Panc1 (cell line): ENCODE measurements at regions not wholly inside any gene's neighbourhood (a gene's known extent, or its start where the extent isn't known, plus 50 kb on each side); places are given as distances from the start of the nearest gene placed in this dataset.

Experiments used
- ATAC-seq: fragments of 200-7000 bp; cut with Tn5 transposase; 2 replicates; pipeline ENCODE4 v1.9.1; 2020; ENCODE audit warnings: mild to moderate bottlenecking, moderate library complexity
- BruUV-seq: library from RNA; stranded (reverse); fragments of 400-500 nt; replicated peaks from 2 replicates; lab custom pipeline; 2021; lab: Mats Ljungman, UMichigan
- CTCF ChIA-PET: fragments of 300-600 bp; sonication (Branson Sonifier 250); formaldehyde crosslinking; loops from one replicate; lab custom pipeline; 2022; ENCODE audit warnings: antibody characterized with exemption; lab: Charles Lee
- POLR2A ChIA-PET: fragments of 300-600 bp; sonication (Branson Sonifier 250); formaldehyde crosslinking; loops from one replicate; lab custom pipeline; 2022; ENCODE audit warnings: antibody characterized with exemption; lab: Charles Lee
- DNase-seq: peaks from one replicate; pipeline ENCODE4 v3.0.0-alpha.2; 2010; ENCODE audit warnings: low read depth, low spot score
- H3K27ac ChIP-seq: 2 replicates; pipeline ENCODE4 v1.5.1; 2011; ENCODE audit warnings: mild to moderate bottlenecking, low read length, inconsistent platforms
- H3K27me3 ChIP-seq: fragments of 200-500 bp; sonication (Bioruptor generic); 2 replicates; pipeline ENCODE4 v1.6.0; 2014; ENCODE audit warnings: low read length, inconsistent platforms; ENCODE audit not compliant: control insufficient read depth, insufficient read depth
- H3K36me3 ChIP-seq: fragments of 200-500 bp; sonication (Bioruptor generic); 2 replicates; pipeline ENCODE4 v1.5.1; 2014; ENCODE audit warnings: inconsistent platforms, mild to moderate bottlenecking, low read length, moderate library complexity; ENCODE audit not compliant: control insufficient read depth, insufficient read depth
- H3K4me1 ChIP-seq: 2 replicates; pipeline ENCODE4 v1.5.1; 2011; ENCODE audit warnings: inconsistent platforms, mild to moderate bottlenecking, low read length, moderate library complexity; ENCODE audit not compliant: control insufficient read depth, insufficient read depth
- H3K4me3 ChIP-seq, 2 experiments: 2 replicates each; pipeline ENCODE4 v1.5.1; 2011 to 2012; ENCODE audit warnings: low read depth in 2 of 2, low read length in 2 of 2, mild to moderate bottlenecking in 2 of 2, inconsistent platforms in 1 of 2, moderate library complexity in 1 of 2
- H3K9me3 ChIP-seq: fragments of 200-500 bp; sonication (Bioruptor generic); 2 replicates; pipeline ENCODE4 v1.5.1; 2014; ENCODE audit warnings: low read depth, mild to moderate bottlenecking, inconsistent platforms, low read length, moderate library complexity; ENCODE audit not compliant: control insufficient read depth, insufficient read depth
- POLR2AphosphoS5 ChIP-seq: IDR thresholded peaks from 2 replicates; pipeline ENCODE4 v1.6.1; 2012; ENCODE audit warnings: mild to moderate bottlenecking, low read depth, low read length, moderate library complexity
- SIN3A ChIP-seq: IDR thresholded peaks from 2 replicates; pipeline ENCODE4 v1.6.1; 2012; ENCODE audit warnings: low read depth, mild to moderate bottlenecking, low read length, moderate library complexity, borderline replicate concordance; ENCODE audit not compliant: insufficient read depth
- TCF7L2 ChIP-seq: IDR thresholded peaks from 2 replicates; pipeline ENCODE4 v1.6.1; 2011; ENCODE audit warnings: mild to moderate bottlenecking, low read depth, low read length, inconsistent platforms
- in situ Hi-C: cut with HindIII; loops from 2 replicates; pipeline ENCODE4 v1.10.0; 2016; ENCODE audit warnings: low sequenced_read_pairs, low pct_unique_long_range_greater_than_20kb
- intact Hi-C: fragments of 100-400 bp; cut with micrococcal nuclease; formaldehyde crosslinking; loops from one replicate; pipeline ENCODE4 v1.10.0; 2022; ENCODE audit not compliant: unreplicated experiment
- TF ChIP-seq, protein P1 (sequence below), 2 experiments: IDR thresholded peaks; 2 replicates each; pipeline ENCODE4 v1.6.1; 2011 to 2012; ENCODE audit warnings: low read depth in 2 of 2, control low read depth in 1 of 2, low read length in 1 of 2, mild to moderate bottlenecking in 1 of 2, moderate library complexity in 1 of 2; ENCODE audit not compliant: insufficient read depth in 1 of 2
- TF ChIP-seq, protein P2 (sequence below): fragments of 450-650 bp; IDR thresholded peaks from 2 replicates; pipeline ENCODE4 v1.5.1; 2017; ENCODE audit warnings: mild to moderate bottlenecking

DNA sequence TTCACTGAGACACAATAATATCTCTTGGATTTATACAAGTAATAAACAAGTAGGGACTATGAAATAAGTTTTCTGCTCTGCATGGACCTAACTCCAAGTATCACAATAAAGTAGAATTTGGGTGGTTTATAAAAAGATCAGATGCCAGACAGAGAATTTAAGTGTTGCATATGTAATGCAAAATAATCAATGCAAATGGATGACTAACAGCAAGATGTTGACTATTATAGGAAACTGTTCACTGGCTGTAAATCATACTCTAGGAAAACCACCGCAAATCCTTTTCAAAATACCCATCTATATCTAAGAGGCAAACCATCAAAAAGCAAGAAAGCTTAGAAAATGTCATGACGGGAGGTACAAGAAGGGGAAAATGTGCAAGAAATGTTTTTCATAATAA lies 539.8 kb upstream of the FAM174A start:
- Histone ChIP-seq H3K4me3 (no peak overlapping the region), H3K4me1 (no peaks in the 10 kb centered on the region), H3K36me3 (no peaks in the 10 kb centered on the region), H3K9me3 (no peaks in the 10 kb centered on the region), H3K27ac (no peak overlapping the region), H3K27me3 (no peaks in the 10 kb centered on the region)
- in situ Hi-C loops, result no loop called here
- no TSS peak for BruUV-seq
- CTCF ChIA-PET, result no interaction called here
- DNase-seq (no peak), ATAC-seq (no peak)
- intact Hi-C loops, result no loop called here
- POLR2A ChIA-PET, result no interaction called here
- TF ChIP-seq TCF7L2 (no peak), POLR2AphosphoS5 (no peak), SIN3A (no peak)
- TF ChIP-seq, protein P1, sequence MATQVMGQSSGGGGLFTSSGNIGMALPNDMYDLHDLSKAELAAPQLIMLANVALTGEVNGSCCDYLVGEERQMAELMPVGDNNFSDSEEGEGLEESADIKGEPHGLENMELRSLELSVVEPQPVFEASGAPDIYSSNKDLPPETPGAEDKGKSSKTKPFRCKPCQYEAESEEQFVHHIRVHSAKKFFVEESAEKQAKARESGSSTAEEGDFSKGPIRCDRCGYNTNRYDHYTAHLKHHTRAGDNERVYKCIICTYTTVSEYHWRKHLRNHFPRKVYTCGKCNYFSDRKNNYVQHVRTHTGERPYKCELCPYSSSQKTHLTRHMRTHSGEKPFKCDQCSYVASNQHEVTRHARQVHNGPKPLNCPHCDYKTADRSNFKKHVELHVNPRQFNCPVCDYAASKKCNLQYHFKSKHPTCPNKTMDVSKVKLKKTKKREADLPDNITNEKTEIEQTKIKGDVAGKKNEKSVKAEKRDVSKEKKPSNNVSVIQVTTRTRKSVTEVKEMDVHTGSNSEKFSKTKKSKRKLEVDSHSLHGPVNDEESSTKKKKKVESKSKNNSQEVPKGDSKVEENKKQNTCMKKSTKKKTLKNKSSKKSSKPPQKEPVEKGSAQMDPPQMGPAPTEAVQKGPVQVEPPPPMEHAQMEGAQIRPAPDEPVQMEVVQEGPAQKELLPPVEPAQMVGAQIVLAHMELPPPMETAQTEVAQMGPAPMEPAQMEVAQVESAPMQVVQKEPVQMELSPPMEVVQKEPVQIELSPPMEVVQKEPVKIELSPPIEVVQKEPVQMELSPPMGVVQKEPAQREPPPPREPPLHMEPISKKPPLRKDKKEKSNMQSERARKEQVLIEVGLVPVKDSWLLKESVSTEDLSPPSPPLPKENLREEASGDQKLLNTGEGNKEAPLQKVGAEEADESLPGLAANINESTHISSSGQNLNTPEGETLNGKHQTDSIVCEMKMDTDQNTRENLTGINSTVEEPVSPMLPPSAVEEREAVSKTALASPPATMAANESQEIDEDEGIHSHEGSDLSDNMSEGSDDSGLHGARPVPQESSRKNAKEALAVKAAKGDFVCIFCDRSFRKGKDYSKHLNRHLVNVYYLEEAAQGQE (IDR thresholded peaks at IDR 0.05; ENCODE audit: insufficient read depth in 1 of 2, low read depth in 2 of 2, low read length in 1 of 2), result no peak
- TF ChIP-seq, protein P2, sequence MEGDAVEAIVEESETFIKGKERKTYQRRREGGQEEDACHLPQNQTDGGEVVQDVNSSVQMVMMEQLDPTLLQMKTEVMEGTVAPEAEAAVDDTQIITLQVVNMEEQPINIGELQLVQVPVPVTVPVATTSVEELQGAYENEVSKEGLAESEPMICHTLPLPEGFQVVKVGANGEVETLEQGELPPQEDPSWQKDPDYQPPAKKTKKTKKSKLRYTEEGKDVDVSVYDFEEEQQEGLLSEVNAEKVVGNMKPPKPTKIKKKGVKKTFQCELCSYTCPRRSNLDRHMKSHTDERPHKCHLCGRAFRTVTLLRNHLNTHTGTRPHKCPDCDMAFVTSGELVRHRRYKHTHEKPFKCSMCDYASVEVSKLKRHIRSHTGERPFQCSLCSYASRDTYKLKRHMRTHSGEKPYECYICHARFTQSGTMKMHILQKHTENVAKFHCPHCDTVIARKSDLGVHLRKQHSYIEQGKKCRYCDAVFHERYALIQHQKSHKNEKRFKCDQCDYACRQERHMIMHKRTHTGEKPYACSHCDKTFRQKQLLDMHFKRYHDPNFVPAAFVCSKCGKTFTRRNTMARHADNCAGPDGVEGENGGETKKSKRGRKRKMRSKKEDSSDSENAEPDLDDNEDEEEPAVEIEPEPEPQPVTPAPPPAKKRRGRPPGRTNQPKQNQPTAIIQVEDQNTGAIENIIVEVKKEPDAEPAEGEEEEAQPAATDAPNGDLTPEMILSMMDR, result no peak

DNA sequence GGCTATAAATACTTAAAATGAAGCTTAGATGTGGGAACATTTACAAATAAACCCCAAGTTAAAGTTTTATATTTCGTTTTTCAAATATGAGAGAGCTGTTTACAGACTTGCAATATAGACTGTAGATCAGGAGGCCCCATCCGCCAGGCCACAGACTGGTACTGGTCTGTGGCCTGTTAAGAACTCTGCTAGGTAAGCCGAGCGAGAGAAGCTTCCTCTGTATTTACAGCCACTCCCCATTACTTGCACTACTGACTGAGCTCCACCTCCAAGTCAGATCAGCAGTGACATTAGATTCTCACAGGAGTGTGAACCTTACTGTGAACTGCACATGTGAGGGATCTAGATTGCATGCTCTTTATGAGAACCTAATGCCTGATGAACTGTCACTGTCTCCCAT lies 561.4 kb upstream of the FAM174A start:
- TF ChIP-seq TCF7L2, result no peak
- TF ChIP-seq, protein P2, result no peak
- TF ChIP-seq, protein P1 (IDR thresholded peaks at IDR 0.05; ENCODE audit: insufficient read depth in 1 of 2, low read depth in 2 of 2, low read length in 1 of 2), result no peak
- no peak for TF ChIP-seq POLR2AphosphoS5
- no peak for TF ChIP-seq SIN3A
- DNase-seq, result no peak
- Histone ChIP-seq H3K9me3 (no peaks in the 10 kb centered on the region), H3K27ac (no peak overlapping the region), H3K4me1 (no peaks in the 10 kb centered on the region), H3K4me3 (no peak overlapping the region), H3K27me3 (no peaks in the 10 kb centered on the region), H3K36me3 (no peaks in the 10 kb centered on the region)
- ATAC-seq, result no peak
- in situ Hi-C loops, result no loop called here
- intact Hi-C loops, result no loop called here
- BruUV-seq, result no TSS peak
- ChIA-PET POLR2A (no interaction called here), CTCF (no interaction called here)
